Glutamatergic neuron (in vitro differentiated cells): ENCODE measurements at regions not wholly inside any gene's neighbourhood (a gene's known extent, or its start where the extent isn't known, plus 50 kb on each side); places are given as distances from the start of the nearest gene placed in this dataset.

Experiments
- DNase-seq: peaks from one replicate; pipeline ENCODE4 v3.0.0; 2022
- H3K27ac Mint-ChIP-seq: one replicate; pipeline ENCODE4 v1.8.0; 2020; ENCODE audit warnings: mild to moderate bottlenecking, mixed read lengths, inconsistent platforms; ENCODE audit not compliant: unreplicated experiment
- H3K27me3 Mint-ChIP-seq: one replicate; pipeline ENCODE4 v1.8.0; 2020; ENCODE audit warnings: mild to moderate bottlenecking, moderate library complexity, mixed read lengths, inconsistent platforms; ENCODE audit not compliant: unreplicated experiment
- H3K36me3 Mint-ChIP-seq: one replicate; pipeline ENCODE4 v1.8.0; 2020; ENCODE audit warnings: mild to moderate bottlenecking, mixed read lengths, inconsistent platforms; ENCODE audit not compliant: unreplicated experiment
- H3K4me1 Mint-ChIP-seq: one replicate; pipeline ENCODE4 v1.8.0; 2020; ENCODE audit warnings: mild to moderate bottlenecking, low read depth, mixed read lengths, inconsistent platforms; ENCODE audit not compliant: unreplicated experiment
- H3K4me3 Mint-ChIP-seq: one replicate; pipeline ENCODE4 v1.8.0; 2020; ENCODE audit warnings: mild to moderate bottlenecking, mixed read lengths, inconsistent platforms; ENCODE audit not compliant: unreplicated experiment
- H3K9me3 Mint-ChIP-seq: one replicate; pipeline ENCODE4 v1.8.0; 2020; ENCODE audit warnings: mild to moderate bottlenecking, moderate library complexity, mixed read lengths, inconsistent platforms; ENCODE audit not compliant: unreplicated experiment
- CTCF ChIP-seq: fragments of 200-600 bp; sonication (generic); IDR thresholded peaks from one replicate; pipeline ENCODE4 v1.5.0; 2021; ENCODE audit not compliant: partially characterized antibody, unreplicated experiment

DNA sequence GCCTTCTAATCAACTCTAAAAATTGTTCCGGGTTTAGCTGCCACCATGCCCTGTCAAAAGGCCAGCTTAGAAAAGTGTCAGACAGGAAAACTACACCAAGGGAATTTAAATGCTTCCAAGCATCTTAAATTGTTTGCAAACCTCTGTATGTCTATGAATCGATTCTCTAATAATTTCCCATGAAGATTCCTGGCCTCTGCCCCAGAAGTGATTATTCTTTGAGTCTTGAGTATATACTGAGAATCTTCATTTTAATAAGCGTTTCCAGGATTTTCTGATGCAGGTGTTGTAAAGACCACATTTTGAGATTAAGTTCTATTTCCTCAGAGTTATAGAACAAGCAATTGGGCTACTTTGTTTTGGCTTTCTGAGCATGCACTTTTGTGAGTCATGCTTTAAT lies 471.8 kb upstream of the JAG1 start:
- H3K9me3 Mint-ChIP-seq: no peaks in the 10 kb centered on the region
- H3K27ac Mint-ChIP-seq: no peak overlapping the region
- DNase-seq: no peak
- TF ChIP-seq CTCF: no peak
- H3K36me3 Mint-ChIP-seq: no peaks in the 10 kb centered on the region
- no peak overlapping the region for H3K4me3 Mint-ChIP-seq
- H3K4me1 Mint-ChIP-seq: no peaks in the 10 kb centered on the region
- no peaks in the 10 kb centered on the region for H3K27me3 Mint-ChIP-seq

DNA sequence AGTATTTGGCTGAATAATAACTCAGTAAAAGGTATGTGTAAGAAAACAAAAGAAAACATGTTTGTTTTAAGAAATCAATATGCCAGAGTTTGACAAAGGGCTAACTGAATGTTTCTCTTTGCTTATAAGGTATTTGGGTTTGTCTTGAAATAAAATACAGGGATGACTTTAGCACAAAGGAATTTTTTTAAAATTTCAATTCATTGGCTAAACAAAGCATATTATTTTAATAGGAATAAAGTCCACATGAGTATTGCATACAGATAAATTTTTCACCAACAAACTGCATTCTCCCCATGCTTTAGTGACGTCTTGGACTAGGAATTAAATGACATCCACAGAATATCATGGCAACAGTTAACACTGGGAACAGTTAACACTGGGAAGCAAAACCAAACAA lies 480.0 kb upstream of the JAG1 start:
- H3K27ac Mint-ChIP-seq: no peak overlapping the region

GRCh38 chr20:11155156-11155756 lies 481.5 kb upstream of the JAG1 start:
- H3K9me3 Mint-ChIP-seq: no peaks in the 10 kb centered on the region
- no peaks in the 10 kb centered on the region for H3K27me3 Mint-ChIP-seq
- TF ChIP-seq CTCF: no peak
- no peaks in the 10 kb centered on the region for H3K36me3 Mint-ChIP-seq
- no peaks in the 10 kb centered on the region for H3K4me1 Mint-ChIP-seq
- H3K4me3 Mint-ChIP-seq: no peak overlapping the region
- no peak for DNase-seq
- no peak overlapping the region for H3K27ac Mint-ChIP-seq

More for the DNA sequence above, 480.0 kb upstream of the JAG1 start:
- Mint-ChIP-seq H3K36me3 (no peaks in the 10 kb centered on the region), H3K27me3 (no peaks in the 10 kb centered on the region), H3K9me3 (no peaks in the 10 kb centered on the region), H3K4me3 (no peak overlapping the region), H3K4me1 (no peaks in the 10 kb centered on the region)
- TF ChIP-seq CTCF: no peak
- no peak for DNase-seq

DNA sequence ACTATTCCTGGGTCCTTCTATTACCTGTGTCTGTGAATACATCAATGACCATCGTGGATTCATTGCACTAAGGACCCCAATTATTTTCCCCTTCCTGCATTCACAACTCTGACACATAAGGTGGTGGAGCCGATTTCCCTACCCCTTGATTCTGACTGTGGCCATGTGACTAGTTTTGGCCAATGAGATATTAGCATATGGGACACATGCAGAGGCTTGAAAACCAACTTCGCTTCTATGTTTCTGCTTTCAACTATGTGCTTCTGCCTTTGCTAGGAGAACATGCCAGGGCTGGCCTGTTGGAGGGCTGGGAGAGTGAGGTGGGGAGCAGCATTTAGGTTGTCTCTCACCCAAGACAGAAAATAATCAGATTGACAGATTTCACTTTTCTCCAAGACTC lies 483.1 kb upstream of the JAG1 start:
- no peaks in the 10 kb centered on the region for H3K9me3 Mint-ChIP-seq
- no peak overlapping the region for H3K27ac Mint-ChIP-seq
- H3K4me1 Mint-ChIP-seq: no peaks in the 10 kb centered on the region
- H3K36me3 Mint-ChIP-seq: no peaks in the 10 kb centered on the region
- DNase-seq: no peak
- TF ChIP-seq CTCF: no peak
- no peaks in the 10 kb centered on the region for H3K27me3 Mint-ChIP-seq
- H3K4me3 Mint-ChIP-seq: no peak overlapping the region

DNA sequence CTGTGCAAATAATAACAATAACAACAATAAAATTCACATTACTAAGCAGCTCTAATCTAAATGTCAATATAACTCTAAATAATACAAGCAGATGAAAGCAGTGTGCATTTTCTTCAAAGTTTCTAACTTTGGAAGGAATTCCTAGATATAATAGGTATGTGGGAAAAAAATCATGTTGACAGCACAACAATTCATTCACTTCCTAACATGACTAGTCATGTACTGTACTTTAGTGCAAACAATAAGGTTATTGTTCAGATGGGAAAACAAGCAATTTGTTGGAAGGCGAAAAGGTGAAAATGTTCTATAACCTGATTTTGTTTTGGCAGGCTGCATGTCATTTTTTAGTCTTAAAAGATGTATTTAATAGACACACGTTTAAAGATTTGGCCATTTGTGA lies 484.3 kb upstream of the JAG1 start:
- H3K9me3 Mint-ChIP-seq: no peaks in the 10 kb centered on the region
- H3K4me1 Mint-ChIP-seq: no peaks in the 10 kb centered on the region
- no peaks in the 10 kb centered on the region for H3K27me3 Mint-ChIP-seq

More for the DNA sequence above, 484.3 kb upstream of the JAG1 start:
- no peak for DNase-seq
- no peak for TF ChIP-seq CTCF
- Mint-ChIP-seq H3K27ac (no peak overlapping the region), H3K36me3 (no peaks in the 10 kb centered on the region), H3K4me3 (no peak overlapping the region)
